ENCODE measurements at regions not wholly inside any gene's neighbourhood (a gene's known extent, or its start where the extent isn't known, plus 50 kb on each side); places are given as distances from the start of the nearest gene placed in this dataset.

GRCh38 chr21:28393279-28393678, 599.4 kb downstream of the LTN1 start:
- TF ChIP-seq CTCF (IDR thresholded peaks at IDR 0.05; ENCODE audit: low read depth, low read length) (no peak), POLR2A (IDR thresholded peaks at IDR 0.05; ENCODE audit: extremely low read depth, insufficient read length) (no peak), MYC (IDR thresholded peaks at IDR 0.05; ENCODE audit: low read depth, low read length) (no peak)

All from NB4 (cell line).